Activated CD8-positive, alpha-beta T cell treated with anti-CD3 and anti-CD28 coated beads for 36 hours (primary cell): ENCODE measurements at regions not wholly inside any gene's neighbourhood (a gene's known extent, or its start where the extent isn't known, plus 50 kb on each side); places are given as distances from the start of the nearest gene placed in this dataset.

Experiments
- ATAC-seq: fragments of 200-7000 bp; cut with Tn5 transposase; one replicate; pipeline ENCODE4 v1.10.0; 2021; ENCODE audit warnings: mild to moderate bottlenecking, moderate library complexity
- CTCF ChIA-PET: fragments of 350-600 bp; sonication (Branson Sonifier 250); formaldehyde crosslinking; loops from one replicate; lab custom pipeline; 2021; ENCODE audit warnings: antibody characterized with exemption; lab: Charles Lee
- POLR2A ChIA-PET: fragments of 350-600 bp; sonication (Branson Sonifier 250); formaldehyde crosslinking; loops from one replicate; lab custom pipeline; 2021; ENCODE audit warnings: antibody characterized with exemption; lab: Charles Lee
- DNase-seq: peaks from one replicate; pipeline ENCODE4 v3.0.0-alpha.2; 2020
- H3K27ac Mint-ChIP-seq: one replicate; pipeline ENCODE4 v1.8.0; 2021; ENCODE audit warnings: mild to moderate bottlenecking, mixed read lengths
- H3K27me3 Mint-ChIP-seq: one replicate; pipeline ENCODE4 v1.8.0; 2021; ENCODE audit warnings: mixed read lengths
- H3K36me3 Mint-ChIP-seq: one replicate; pipeline ENCODE4 v1.8.0; 2021; ENCODE audit warnings: low read depth, mixed read lengths
- H3K4me1 Mint-ChIP-seq: one replicate; pipeline ENCODE4 v1.8.0; 2021; ENCODE audit warnings: low read depth, mixed read lengths
- H3K4me3 Mint-ChIP-seq: one replicate; pipeline ENCODE4 v1.8.0; 2021; ENCODE audit warnings: mild to moderate bottlenecking, moderate library complexity, mixed read lengths
- H3K9me3 Mint-ChIP-seq: one replicate; pipeline ENCODE4 v1.8.0; 2021; ENCODE audit warnings: mixed read lengths
- intact Hi-C: fragments of 100-400 bp; cut with micrococcal nuclease; formaldehyde crosslinking; loops from one replicate; pipeline ENCODE4 v1.10.0; 2022
- TF ChIP-seq, protein P1 (sequence below): fragments of 200-600 bp; IDR thresholded peaks from one replicate; pipeline ENCODE4 v1.8.0; 2022; ENCODE audit warnings: antibody characterized with exemption, mild to moderate bottlenecking

DNA sequence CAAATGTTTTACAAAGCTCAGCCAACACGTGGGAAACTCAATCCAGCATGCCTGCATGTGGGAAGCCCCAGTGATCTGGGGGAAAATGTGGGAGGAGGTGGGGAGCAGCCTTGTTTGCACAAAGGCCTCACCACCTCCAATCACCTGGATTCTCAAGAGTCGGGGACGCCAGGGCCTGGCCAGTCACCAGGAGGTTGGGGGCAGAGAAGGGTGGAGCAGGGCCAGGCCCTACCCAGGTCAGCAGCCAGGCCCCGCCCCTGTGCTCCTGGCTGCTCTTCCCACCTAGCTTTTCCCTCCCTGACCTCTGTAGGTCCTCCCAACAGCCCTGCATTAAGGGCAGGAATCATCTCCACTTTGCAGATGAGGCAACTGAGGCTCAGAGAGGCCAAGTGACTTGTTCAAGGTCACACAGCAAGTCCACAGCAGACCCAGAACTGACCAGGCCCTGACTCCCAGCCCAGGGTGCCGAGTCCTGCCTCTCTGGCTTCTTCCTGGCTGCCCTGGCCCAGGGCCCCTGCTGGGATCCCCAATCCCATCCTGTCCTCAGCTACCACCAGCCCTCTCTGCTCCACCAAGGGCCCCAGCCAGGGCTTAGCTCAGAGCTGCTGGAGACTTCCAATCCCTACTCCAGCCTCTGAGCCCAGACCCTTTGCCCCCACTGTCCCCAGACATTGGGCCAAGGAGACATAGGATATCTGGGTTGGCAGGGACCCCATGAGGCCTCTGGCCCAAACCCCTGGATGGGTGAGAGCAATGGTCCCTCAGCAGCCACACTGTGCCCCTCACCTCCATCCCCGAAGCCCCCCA lies 508.6 kb downstream of the PTPRU start:
- H3K4me1 Mint-ChIP-seq, result no peaks in the 10 kb centered on the region
- no peak overlapping the region for H3K27ac Mint-ChIP-seq
- peaks cover 2% of the 10 kb centered on the region for H3K27me3 Mint-ChIP-seq
- H3K9me3 Mint-ChIP-seq, result no peaks in the 10 kb centered on the region
- H3K4me3 Mint-ChIP-seq, result no peak overlapping the region
- ChIA-PET POLR2A (no interaction called here), CTCF (no interaction called here)
- H3K36me3 Mint-ChIP-seq, result no peaks in the 10 kb centered on the region
- DNase-seq (no peak), ATAC-seq (no peak)
- TF ChIP-seq, protein P1, sequence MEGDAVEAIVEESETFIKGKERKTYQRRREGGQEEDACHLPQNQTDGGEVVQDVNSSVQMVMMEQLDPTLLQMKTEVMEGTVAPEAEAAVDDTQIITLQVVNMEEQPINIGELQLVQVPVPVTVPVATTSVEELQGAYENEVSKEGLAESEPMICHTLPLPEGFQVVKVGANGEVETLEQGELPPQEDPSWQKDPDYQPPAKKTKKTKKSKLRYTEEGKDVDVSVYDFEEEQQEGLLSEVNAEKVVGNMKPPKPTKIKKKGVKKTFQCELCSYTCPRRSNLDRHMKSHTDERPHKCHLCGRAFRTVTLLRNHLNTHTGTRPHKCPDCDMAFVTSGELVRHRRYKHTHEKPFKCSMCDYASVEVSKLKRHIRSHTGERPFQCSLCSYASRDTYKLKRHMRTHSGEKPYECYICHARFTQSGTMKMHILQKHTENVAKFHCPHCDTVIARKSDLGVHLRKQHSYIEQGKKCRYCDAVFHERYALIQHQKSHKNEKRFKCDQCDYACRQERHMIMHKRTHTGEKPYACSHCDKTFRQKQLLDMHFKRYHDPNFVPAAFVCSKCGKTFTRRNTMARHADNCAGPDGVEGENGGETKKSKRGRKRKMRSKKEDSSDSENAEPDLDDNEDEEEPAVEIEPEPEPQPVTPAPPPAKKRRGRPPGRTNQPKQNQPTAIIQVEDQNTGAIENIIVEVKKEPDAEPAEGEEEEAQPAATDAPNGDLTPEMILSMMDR, result no peak
- intact Hi-C loops, result no loop called here

DNA sequence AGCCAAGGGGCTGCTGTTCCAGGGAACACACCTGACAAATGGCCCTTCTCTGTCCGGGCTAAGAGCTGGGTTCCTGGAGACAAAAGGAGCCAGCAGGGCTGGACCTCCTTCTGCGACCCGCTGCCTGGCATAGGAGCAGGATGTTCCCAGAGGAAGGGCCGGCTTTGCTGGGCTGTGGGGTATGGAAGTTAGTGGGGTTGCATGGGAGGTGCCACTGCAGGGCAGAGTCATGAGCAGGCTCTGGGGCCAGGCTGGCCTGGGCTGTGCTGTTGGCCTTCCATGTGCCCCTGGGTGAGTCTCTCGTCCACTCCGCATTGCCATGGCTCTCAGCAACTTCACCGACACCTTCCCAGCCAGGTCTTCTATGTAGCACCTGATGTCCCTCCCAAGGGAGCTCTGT lies 507.6 kb downstream of the PTPRU start:
- no peaks in the 10 kb centered on the region for H3K9me3 Mint-ChIP-seq
- H3K27ac Mint-ChIP-seq, result no peak overlapping the region
- DNase-seq (no peak), ATAC-seq (no peak)
- no peaks in the 10 kb centered on the region for H3K36me3 Mint-ChIP-seq
- ChIA-PET CTCF (no interaction called here), POLR2A (no interaction called here)
- no peaks in the 10 kb centered on the region for H3K4me1 Mint-ChIP-seq
- intact Hi-C loops, result no loop called here
- H3K27me3 Mint-ChIP-seq, result peaks cover 5% of the 10 kb centered on the region
- TF ChIP-seq, protein P1, result no peak
- H3K4me3 Mint-ChIP-seq, result no peak overlapping the region

DNA sequence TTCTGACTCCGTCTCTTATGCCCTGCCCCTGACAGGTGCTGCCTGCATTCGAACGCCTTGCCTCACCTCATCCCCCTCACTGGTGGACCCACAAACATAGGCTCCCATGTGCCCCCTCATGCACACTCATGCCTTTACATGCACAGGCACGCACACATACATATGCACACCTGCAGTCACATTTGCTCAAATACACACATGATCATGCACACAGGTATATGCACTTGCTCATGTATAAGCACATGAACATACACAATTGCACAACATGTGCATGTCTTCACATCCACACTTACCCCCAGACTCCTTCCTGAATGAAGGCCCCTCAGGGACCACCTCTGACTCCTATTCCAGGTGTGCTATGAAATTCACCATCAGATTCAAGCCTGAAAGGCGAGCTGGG lies 506.9 kb downstream of the PTPRU start:
- H3K36me3 Mint-ChIP-seq, result no peaks in the 10 kb centered on the region

DNA sequence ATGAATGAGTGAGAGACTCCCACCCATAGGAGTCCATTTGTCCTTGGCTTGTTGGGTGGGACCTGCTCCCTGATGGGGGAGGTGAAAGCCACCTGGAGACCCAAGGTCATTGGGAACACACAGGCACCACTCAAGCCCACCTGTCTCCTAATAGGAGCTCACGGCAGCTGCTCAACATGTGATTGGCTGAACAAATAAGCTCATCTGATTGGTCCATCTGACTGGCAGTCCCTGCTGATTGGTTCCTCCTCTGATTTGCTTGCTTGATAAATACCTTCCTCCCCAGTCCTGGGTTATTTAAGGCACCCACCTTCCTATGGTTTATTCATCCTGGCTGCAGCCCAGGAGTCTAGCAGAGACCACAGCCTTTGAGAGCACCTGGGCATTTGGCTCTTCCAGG lies 502.9 kb downstream of the PTPRU start:
- no peaks in the 10 kb centered on the region for H3K9me3 Mint-ChIP-seq
- ATAC-seq, result no peak
- H3K27ac Mint-ChIP-seq, result no peak overlapping the region
- TF ChIP-seq, protein P1, result no peak
- H3K4me3 Mint-ChIP-seq, result no peak overlapping the region
- H3K27me3 Mint-ChIP-seq, result peaks cover 5% of the 10 kb centered on the region
- no peak for DNase-seq
- ChIA-PET CTCF (no interaction called here), POLR2A (no interaction called here)
- H3K36me3 Mint-ChIP-seq, result no peaks in the 10 kb centered on the region
- H3K4me1 Mint-ChIP-seq, result no peaks in the 10 kb centered on the region
- intact Hi-C loops, result no loop called here

More for the DNA sequence above, 506.9 kb downstream of the PTPRU start:
- Mint-ChIP-seq H3K27ac (no peak overlapping the region), H3K4me3 (no peak overlapping the region), H3K9me3 (no peaks in the 10 kb centered on the region), H3K4me1 (no peaks in the 10 kb centered on the region), H3K27me3 (peaks cover 5% of the 10 kb centered on the region)
- no peak for DNase-seq
- intact Hi-C loops, result no loop called here
- no peak for ATAC-seq
- TF ChIP-seq, protein P1, result no peak
- CTCF ChIA-PET, result no interaction called here
- POLR2A ChIA-PET, result no interaction called here

DNA sequence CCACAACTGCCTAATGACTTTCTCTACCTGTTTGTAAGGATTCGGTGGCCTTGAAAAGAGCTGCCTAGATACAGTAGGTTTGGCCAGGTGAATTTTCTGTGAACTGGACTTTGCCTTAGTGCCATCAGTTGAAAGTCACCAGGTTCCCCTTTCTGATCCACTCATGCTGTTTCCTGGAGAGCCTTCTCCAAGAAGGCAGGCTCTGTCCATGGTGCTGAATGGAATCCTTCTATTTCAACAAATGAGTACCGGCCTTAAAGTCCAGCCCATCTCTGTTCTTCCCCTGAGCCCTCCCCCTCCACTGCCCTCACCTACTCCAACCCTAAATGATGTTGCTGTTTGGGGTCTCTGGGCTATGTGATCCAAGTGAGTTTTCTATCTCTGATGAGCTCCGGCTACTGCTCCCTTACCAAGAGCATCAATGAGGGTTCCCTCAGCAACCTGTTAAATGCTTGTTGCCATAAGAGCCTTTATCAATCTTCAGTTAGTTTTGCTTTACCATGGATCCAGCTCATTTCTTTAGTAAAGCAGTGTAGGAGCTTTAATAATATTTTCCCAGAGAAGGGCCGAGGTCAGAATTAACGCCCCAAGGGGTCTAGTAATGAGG lies 500.4 kb downstream of the PTPRU start:
- CTCF ChIA-PET, result no interaction called here
- DNase-seq, result peak; percentile 30

More for the DNA sequence above, 500.4 kb downstream of the PTPRU start:
- Mint-ChIP-seq H3K27ac (no peak overlapping the region), H3K9me3 (no peaks in the 10 kb centered on the region), H3K36me3 (no peaks in the 10 kb centered on the region), H3K27me3 (peaks cover 5% of the 10 kb centered on the region), H3K4me1 (no peaks in the 10 kb centered on the region), H3K4me3 (no peak overlapping the region)
- POLR2A ChIA-PET, result no interaction called here
- intact Hi-C loops, result no loop called here
- TF ChIP-seq, protein P1, result no peak
- no peak for ATAC-seq
